IPS DF 4.7 (cell line): ENCODE measurements at regions not wholly inside any gene's neighbourhood (a gene's known extent, or its start where the extent isn't known, plus 50 kb on each side); places are given as distances from the start of the nearest gene placed in this dataset.
"Not testable (repeated sequence)": the region's sequence is repeated elsewhere in the genome, so short reads cannot be mapped to it uniquely, and the experiment has no call there.

Source experiments
- DNase-seq: peaks from one replicate; pipeline ENCODE4 v3.0.0-alpha.2; 2013; ENCODE audit warnings: low spot score; ENCODE audit errors: extremely low read depth

DNA sequence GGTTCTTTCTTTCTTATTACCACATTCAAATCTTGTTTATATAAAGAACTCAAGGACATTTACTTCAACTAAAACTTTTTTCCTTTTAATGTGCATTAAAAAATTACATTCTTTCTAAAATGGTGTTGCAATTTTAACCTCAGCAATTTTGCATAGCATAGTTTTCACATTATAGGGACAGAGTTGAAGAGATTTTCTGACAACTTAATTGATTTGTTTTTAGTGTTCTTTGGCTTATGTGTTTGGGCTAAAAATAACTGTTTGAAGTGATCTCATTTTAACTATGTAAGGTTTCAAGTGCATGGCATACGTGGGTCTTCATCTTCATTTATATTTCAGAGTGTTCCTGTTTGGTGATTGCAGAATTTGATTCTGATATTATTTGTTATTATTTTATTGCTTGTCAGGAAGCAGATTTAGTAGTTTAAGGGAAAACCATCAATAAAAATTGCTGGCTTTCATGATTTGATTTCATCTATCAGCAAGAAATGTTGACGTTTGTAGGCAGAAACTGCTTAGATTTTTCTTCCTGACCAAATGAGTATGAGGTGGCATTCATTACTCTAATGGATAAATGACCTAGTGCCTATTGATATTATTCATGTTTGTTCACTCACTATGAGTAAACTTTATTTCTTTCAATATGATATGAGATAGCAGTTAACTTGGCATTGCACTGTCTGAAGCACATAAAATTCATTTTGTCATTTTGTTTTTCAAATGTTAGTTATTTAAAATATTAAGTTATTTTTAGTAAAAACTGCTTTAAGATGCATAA lies 398.4 kb downstream of the NUP35 start:
- DNase-seq = no peak

DNA sequence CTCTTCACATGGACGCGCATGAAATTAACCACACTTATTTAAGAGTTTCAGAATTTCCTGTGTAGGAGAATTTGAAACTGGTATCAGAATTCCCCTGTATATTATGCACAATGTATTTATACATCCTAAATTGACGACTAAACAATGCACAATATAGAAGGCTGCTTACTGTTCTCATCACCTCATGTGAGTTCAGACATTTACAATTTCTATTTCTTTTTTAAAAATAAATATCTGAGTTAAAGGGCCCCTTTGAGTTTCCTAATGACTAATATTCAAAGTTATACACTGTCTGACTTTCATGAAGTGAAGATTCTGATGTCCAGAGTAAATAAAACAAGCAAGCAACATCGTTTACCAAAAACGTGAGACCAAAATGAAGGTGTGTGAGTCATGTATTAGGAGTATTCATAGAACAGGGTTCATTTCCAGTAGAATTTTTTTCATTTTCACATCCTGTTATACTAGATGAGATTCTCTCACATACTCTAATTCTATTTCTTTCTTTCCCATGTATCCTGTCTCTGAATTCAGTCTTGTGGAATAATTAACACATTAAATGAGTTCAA lies 406.2 kb downstream of the NUP35 start:
- no peak for DNase-seq

DNA sequence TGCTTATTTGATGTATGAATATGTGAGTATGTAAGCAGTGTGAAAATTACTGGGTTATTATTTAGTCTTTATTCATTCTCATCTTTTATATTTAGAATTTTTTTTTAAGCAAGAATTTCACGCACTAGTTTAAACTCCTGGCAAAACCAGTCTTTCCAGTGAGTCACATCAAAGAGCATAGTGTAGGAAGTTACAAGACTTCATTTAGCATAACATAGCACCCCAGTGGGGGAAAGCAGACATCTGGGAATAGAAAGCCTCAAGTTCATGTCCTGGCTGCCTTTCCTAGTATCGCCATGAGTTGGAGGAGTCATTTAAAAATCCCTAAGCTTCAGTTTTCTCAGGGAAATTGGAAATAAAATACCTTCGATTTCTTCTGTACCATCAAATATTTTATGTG lies 408.3 kb downstream of the NUP35 start:
- peak; percentile 86 for DNase-seq

- DNase-seq = no peak
Observed at GRCh38 chr2:183533021-183533420, 408.8 kb downstream of the NUP35 start.

DNA sequence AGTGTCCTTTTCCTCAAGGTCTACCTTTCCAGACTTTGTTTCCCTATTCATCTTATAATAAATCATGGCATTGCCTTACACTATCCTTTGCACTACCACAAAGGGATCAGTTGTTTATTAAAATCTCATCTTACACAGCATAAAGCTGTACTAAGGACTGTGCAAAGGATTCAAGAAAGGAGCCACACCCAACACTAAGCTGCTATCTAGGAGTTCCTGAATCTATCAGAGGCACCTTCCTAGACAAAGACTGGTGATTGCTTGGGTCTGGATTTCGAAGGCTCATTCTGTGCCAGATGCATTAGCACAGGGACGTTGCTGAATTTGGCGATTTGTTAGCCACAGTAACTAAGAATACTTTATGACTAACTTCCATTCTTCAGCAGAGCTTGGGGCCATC lies 412.0 kb downstream of the NUP35 start:
- no peak for DNase-seq

DNA sequence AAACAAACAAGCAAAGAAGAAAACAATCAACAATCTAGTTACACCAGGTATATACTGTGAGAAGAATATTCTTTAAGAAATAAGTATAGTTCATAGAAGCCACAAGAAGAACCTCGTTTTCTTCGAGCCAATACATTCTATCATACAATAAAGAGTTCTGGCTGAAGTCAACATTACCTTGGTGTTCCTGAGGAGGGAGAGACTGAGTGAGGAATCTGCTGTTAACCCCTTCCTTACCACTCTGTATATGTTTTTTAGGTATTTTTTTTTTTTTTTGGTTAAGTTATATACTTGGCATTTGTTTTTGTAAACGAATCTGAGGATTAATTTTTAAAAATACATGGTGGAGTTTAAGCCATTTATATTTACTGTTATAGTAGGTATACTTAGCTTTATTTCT lies 412.5 kb downstream of the NUP35 start:
- DNase-seq = no peak

DNA sequence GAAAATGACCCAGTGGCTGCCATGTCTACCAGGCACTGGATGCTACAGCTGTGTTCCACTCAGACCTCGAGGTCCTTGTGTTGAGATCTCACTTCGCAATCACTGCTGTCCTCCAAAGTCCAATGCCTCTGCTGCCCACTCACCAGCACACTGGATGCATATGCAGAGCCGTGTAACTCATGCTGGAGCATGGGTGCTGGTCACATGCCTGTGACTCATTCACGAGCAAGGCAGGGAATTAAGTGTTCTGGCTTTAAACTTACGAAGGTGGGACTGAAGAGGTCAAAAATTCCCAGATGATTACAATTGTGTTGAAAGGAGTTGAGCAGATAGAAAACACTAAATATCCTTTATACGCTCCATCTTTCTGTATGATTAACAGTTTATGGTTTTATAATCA lies 417.5 kb downstream of the NUP35 start:
- DNase-seq = no peak

- no peak for DNase-seq
Observed at GRCh38 chr2:183542606-183543005, 418.4 kb downstream of the NUP35 start.

GRCh38 chr2:183543222-183543621 lies 419.0 kb downstream of the NUP35 start:
- DNase-seq = no peak

- DNase-seq = no peak
Observed at GRCh38 chr2:183543731-183544130, 419.5 kb downstream of the NUP35 start.

DNA sequence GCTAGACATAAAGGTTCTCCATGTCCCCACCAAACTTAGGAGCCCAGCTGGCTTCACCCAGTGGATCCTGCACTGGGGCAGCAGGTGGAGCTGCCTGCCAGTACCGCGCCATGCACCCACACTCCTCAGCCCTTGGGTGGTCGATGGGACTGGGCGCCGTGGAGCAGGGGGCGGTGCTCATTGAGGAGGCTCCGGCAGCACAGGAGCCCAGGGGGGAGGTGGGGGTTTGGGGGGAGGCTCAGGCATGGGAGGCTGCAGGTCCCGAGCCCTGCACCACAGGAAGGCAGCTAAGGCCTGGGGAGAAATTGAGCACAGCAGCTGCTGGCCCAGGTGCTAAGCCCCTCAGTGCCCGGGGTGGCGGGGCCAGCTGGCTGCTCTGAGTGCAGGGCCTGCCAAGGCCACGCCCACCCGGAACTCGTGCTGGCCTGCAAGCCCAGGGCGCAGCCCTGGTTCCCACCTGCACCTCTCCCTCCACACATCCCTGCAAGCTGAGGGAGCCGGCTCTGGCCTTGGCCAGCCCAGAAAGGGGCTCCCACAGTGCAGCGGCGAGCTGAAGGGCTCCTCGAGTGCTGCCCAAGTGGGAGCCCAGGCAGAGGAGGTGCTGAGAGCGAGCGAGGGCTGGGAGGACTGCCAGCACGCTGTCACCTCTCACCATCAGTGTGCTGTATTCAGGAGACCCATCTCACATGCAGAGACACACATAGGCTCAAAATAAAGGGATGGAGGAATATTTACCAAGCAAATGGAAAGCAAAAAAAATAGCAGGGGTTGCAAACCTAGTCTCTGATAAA lies 422.5 kb downstream of the NUP35 start:
- not testable (repeated sequence) for DNase-seq

DNA sequence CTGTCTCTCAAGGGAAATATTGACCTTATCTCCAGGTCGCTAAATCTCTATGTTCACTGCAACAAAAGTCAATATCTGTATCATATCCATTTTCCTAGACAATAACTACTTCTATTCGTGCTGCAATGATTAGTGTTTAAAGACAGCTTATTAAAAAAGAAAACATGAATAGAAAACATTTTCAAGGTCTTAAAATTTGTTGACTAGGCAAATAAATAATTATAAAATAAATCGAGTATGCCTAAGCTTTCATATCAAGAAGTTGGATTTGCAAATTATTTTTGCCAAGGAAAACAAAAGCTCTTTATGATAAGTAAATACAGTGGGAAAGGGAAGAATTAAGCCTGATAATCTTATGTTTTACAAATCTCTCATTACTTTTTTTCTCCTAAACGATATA lies 428.5 kb downstream of the NUP35 start:
- DNase-seq = no peak

- no peak for DNase-seq
Observed at GRCh38 chr2:183564726-183565125, 440.5 kb downstream of the NUP35 start.

DNA sequence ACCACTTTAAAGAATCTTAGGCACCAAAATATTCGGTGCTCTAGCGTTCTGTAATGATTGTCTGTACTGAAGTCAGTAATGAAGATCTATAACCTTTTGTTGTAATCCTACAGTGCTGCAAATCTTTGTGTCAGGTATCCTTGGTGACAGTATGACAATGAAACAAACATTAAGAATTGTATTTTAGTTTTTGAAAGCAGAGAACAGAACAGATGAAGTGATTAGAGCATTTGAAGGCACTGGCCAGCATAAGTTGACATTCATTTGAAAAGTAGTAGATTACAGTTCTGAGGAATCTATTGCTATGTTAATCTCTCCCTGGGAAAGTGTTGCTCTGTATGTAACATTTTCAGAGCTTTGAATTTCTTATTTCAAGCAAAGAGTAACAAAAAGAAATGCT lies 451.2 kb downstream of the NUP35 start:
- DNase-seq = no peak

- DNase-seq = no peak
Observed at GRCh38 chr2:183579686-183580085, 455.4 kb downstream of the NUP35 start.

DNA sequence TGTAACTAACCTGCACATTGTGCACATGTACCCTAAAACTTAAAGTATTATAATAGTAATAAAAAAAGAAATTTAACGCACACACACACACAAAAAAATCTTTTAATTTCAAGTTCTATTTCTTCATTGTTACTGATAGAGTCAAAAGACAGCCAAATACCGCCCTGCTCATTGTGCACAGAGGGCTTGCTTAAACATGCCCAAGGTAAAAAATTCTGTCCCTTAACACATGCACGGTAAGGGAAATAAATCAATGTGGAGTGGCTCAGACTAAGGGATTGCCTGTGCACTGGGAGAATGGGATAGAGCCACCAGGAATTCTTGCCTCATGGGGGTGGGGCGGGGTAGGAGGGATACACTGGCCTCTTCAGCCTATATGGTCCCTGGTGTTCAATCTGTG lies 468.0 kb downstream of the NUP35 start:
- DNase-seq = no peak

DNA sequence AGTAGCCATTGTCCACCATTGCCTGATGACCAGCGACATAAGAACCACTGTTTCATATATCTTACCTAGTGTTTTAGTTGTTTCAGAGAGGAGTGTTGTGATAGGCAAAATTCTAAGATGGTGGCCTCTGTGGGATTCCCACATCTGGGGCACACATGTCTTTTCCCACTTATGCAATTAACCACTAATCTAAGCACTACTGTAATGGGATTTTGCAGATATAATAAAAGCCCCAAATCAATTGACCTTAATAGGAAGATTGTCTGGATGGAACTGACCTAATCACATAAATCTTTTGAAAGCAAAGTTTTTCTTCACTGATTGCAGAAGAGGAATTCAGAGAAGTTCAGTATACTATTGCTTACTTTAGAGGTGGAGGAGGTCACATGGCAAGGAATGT lies 469.9 kb downstream of the NUP35 start:
- no peak for DNase-seq

DNA sequence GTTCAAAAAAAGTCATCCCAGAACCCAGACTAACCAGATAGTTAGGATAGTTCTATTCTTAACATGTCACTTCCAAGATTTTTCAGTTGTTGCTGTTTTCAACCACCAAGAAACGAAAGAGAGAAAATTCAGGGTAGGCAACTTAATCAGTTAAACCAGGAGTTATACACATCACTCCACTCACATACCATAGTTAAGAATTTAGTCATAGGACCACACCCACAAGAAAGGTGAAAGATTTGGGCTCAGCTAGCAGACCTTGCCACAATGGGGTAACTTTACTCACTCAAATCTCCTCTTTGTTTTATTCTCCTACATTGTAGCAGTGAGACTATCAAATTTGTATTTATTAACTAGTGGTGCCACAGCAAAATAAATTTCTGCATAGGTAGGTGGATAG lies 473.6 kb downstream of the NUP35 start:
- DNase-seq = no peak

DNA sequence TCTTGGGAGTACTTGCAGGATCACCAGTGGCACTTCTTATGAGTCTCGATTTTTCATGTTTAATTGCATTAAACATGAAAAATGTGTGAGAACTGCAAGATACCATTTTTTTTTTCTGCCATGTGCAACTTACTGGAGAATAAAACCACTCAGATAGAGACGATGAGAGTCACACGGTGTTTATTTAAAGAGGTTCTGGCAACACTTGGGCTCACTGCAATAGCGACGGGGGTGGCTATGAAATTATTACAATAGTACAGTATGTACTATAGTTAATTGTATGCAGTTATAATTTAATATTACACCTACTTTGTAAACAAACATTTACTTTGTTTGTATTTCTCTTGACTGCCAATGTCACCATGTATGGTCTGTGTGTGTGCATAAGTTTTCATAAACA lies 479.8 kb downstream of the NUP35 start:
- no peak for DNase-seq

GRCh38 chr2:183605440-183605839 lies 481.2 kb downstream of the NUP35 start:
- DNase-seq = no peak

DNA sequence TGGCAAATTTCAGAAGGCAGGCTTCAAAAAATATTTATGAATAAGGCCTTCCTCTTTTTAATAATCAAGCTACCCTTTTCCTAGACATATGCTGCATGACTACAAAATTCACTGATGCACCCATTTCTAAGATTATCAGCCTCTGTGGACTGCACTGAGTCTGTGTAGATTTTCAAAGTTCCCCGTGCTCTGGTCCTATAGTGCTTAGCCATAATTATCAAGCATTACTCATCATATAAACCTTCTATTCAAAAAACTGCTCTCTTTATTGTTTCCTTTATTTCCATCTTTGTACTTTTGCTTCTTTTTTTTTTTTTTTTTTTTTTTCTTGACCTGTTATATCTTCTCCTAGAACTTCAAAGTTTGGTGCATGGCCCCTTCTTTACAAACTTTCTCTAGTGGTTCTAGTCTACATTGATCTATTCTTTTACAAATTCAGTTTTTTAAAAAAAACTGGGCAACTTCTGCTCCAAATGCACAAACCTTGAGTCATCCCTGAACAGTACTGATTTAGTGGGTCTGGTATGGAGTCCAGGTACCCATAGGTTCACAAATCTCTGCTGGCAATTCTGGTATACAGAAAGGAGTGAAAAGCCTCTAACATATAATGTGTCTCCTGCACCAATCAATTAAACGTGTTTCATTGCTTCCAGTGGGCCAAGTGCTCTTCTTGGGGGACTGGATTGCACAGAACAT lies 481.9 kb downstream of the NUP35 start:
- DNase-seq = no peak

DNA sequence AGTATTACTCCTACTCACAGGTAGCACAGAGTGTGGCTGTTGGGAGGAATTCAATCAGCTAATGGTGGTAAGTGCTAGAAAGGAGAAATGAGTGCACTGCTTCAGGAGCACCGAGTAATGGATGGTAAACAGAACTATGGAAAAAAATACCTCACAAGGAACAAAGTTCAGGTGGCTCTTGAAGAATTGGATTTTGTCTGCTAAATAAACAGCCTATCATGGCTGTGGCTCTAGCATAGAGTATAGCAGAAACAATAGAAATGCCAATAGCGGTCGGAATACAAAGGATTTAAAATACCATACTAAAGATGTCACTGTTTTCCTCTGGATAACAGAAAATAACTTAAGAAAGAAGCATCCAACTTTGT lies 482.5 kb downstream of the NUP35 start:
- no peak for DNase-seq
